SK-N-SH treated with all-trans-retinoic acid at 6 μM for 48 hours (cell line): ENCODE measurements at regions not wholly inside any gene's neighbourhood (a gene's known extent, or its start where the extent isn't known, plus 50 kb on each side); places are given as distances from the start of the nearest gene placed in this dataset.

Experiments
- ATAC-seq: fragments of 200-7000 bp; cut with Tn5 transposase; 3 replicates; pipeline ENCODE4 v1.9.1; 2020; ENCODE audit warnings: mild to moderate bottlenecking, moderate library complexity
- ARNTL ChIP-seq: fragments of 450-650 bp; formaldehyde crosslinking; IDR thresholded peaks from 2 replicates; pipeline ENCODE4 v1.5.0; 2020; ENCODE audit warnings: low read depth, mild to moderate bottlenecking, moderate library complexity, borderline replicate concordance
- BACH2 ChIP-seq: fragments of 250-450 bp; sonication (Bioruptor Pico); IDR thresholded peaks from 2 replicates; pipeline ENCODE4 v1.9.0; 2021; ENCODE audit warnings: mild to moderate bottlenecking, borderline replicate concordance
- CREB5 ChIP-seq: fragments of 250-450 bp; sonication (Bioruptor Pico); IDR thresholded peaks from 2 replicates; pipeline ENCODE4 v1.5.1; 2020; ENCODE audit warnings: low read depth, mild to moderate bottlenecking, moderate library complexity
- CSDC2 ChIP-seq: fragments of 250-450 bp; sonication (Bioruptor Pico); IDR thresholded peaks from 2 replicates; pipeline ENCODE4 v1.5.0; 2020; ENCODE audit warnings: mild to moderate bottlenecking, moderate library complexity
- CSRNP3 ChIP-seq: fragments of 250-450 bp; sonication (Bioruptor Pico); IDR thresholded peaks from 2 replicates; pipeline ENCODE4 v1.5.1; 2021; ENCODE audit warnings: mild to moderate bottlenecking, moderate library complexity
- ESRRG ChIP-seq: fragments of 250-450 bp; sonication (Bioruptor Pico); IDR thresholded peaks from 2 replicates; pipeline ENCODE4 v1.6.1; 2021; ENCODE audit warnings: mild to moderate bottlenecking
- GLIS3 ChIP-seq: fragments of 250-450 bp; sonication (Bioruptor Pico); IDR thresholded peaks from 2 replicates; pipeline ENCODE4 v1.5.0; 2020; ENCODE audit warnings: mild to moderate bottlenecking, moderate library complexity
- ISL1 ChIP-seq: fragments of 250-450 bp; sonication (Bioruptor Pico); IDR thresholded peaks from 2 replicates; pipeline ENCODE4 v2.1.2; 2022; ENCODE audit warnings: mild to moderate bottlenecking, moderate library complexity
- OSR1 ChIP-seq: fragments of 250-450 bp; sonication (Bioruptor Pico); IDR thresholded peaks from 2 replicates; pipeline ENCODE4 v1.8.0; 2022; ENCODE audit warnings: moderate library complexity, mild to moderate bottlenecking, inconsistent platforms
- PATZ1 ChIP-seq: fragments of 250-450 bp; sonication (Bioruptor Pico); IDR thresholded peaks from 2 replicates; pipeline ENCODE4 v1.8.0; 2020; ENCODE audit warnings: mild to moderate bottlenecking, moderate library complexity, borderline replicate concordance
- POU6F1 ChIP-seq: fragments of 250-450 bp; sonication (Bioruptor Pico); IDR thresholded peaks from 2 replicates; pipeline ENCODE4 v1.8.0; 2021; ENCODE audit warnings: low read depth, mild to moderate bottlenecking, moderate library complexity, borderline replicate concordance
- PPARA ChIP-seq: fragments of 250-450 bp; sonication (Bioruptor Pico); IDR thresholded peaks from 2 replicates; pipeline ENCODE4 v1.5.0; 2020; ENCODE audit warnings: mild to moderate bottlenecking, borderline replicate concordance
- RARB ChIP-seq: fragments of 250-450 bp; sonication (Bioruptor Pico); IDR thresholded peaks from 2 replicates; pipeline ENCODE4 v1.8.0; 2021; ENCODE audit warnings: mild to moderate bottlenecking, moderate library complexity
- SNAI2 ChIP-seq: fragments of 250-450 bp; sonication (Bioruptor Pico); IDR thresholded peaks from 2 replicates; pipeline ENCODE4 v1.5.0; 2020; ENCODE audit warnings: mild to moderate bottlenecking, moderate library complexity
- TCF4 ChIP-seq: fragments of 250-450 bp; sonication (Bioruptor Pico); IDR thresholded peaks from 2 replicates; pipeline ENCODE4 v1.8.0; 2021; ENCODE audit warnings: mild to moderate bottlenecking, moderate library complexity, borderline replicate concordance
- TOX ChIP-seq: fragments of 250-450 bp; sonication (Bioruptor Pico); IDR thresholded peaks from 2 replicates; pipeline ENCODE4 v1.8.0; 2021; ENCODE audit warnings: mild to moderate bottlenecking, moderate library complexity, borderline replicate concordance
- TSHZ2 ChIP-seq: fragments of 250-450 bp; sonication (Bioruptor Pico); IDR thresholded peaks from 2 replicates; pipeline ENCODE4 v1.5.0; 2020; ENCODE audit warnings: mild to moderate bottlenecking, moderate library complexity
- ZC3H10 ChIP-seq: fragments of 250-450 bp; sonication (Bioruptor Pico); IDR thresholded peaks from 2 replicates; pipeline ENCODE4 v1.5.1; 2021; ENCODE audit warnings: mild to moderate bottlenecking, moderate library complexity
- ZFP3 ChIP-seq: fragments of 250-450 bp; sonication (Bioruptor Pico); IDR thresholded peaks from 2 replicates; pipeline ENCODE4 v1.5.0; 2020; ENCODE audit warnings: mild to moderate bottlenecking, moderate library complexity
- ZFP30 ChIP-seq: fragments of 450-650 bp; formaldehyde crosslinking; IDR thresholded peaks from 2 replicates; pipeline ENCODE4 v1.5.0; 2022; ENCODE audit warnings: mild to moderate bottlenecking, moderate library complexity
- ZNF70 ChIP-seq: fragments of 450-650 bp; formaldehyde crosslinking; IDR thresholded peaks from 2 replicates; pipeline ENCODE4 v1.5.0; 2020; ENCODE audit warnings: mild to moderate bottlenecking, moderate library complexity
- ZNF8 ChIP-seq: fragments of 450-650 bp; formaldehyde crosslinking; IDR thresholded peaks from 2 replicates; pipeline ENCODE4 v1.5.0; 2020; ENCODE audit warnings: mild to moderate bottlenecking, moderate library complexity

- TF ChIP-seq PATZ1 (CRISPR knock-in tag) (no peak), OSR1 (no peak)
Measured at GRCh38 chr4:107531927-107532326, 188.1 kb downstream of the PAPSS1 start (continued).

GRCh38 chr4:107520368-107520767 is 199.7 kb downstream of the PAPSS1 start:
- ATAC-seq, result no peak
- TF ChIP-seq ZC3H10 (CRISPR knock-in tag), result no peak
- no peak for TF ChIP-seq ZFP3 (CRISPR knock-in tag)
- no peak for TF ChIP-seq CREB5 (CRISPR knock-in tag)
- TF ChIP-seq ESRRG, result no peak
- no peak for TF ChIP-seq BACH2 (CRISPR knock-in tag)
- TF ChIP-seq ZNF70 (CRISPR knock-in tag), result no peak
- TF ChIP-seq TCF4 (CRISPR knock-in tag), result no peak
- no peak for TF ChIP-seq CSDC2 (CRISPR knock-in tag)
- TF ChIP-seq PPARA (CRISPR knock-in tag), result no peak
- TF ChIP-seq ZFP30 (CRISPR knock-in tag), result no peak
- no peak for TF ChIP-seq PATZ1 (CRISPR knock-in tag)
- no peak for TF ChIP-seq OSR1
- no peak for TF ChIP-seq TOX (CRISPR knock-in tag)
- TF ChIP-seq ISL1 (CRISPR knock-in tag), result no peak
- TF ChIP-seq ARNTL (CRISPR knock-in tag), result no peak
- no peak for TF ChIP-seq ZNF8 (CRISPR knock-in tag)
- TF ChIP-seq SNAI2 (CRISPR knock-in tag), result no peak
- TF ChIP-seq RARB (CRISPR knock-in tag), result no peak
- no peak for TF ChIP-seq POU6F1

GRCh38 chr4:107519053-107519452 is 201.0 kb downstream of the PAPSS1 start:
- peak; percentile 91 for ATAC-seq
- no peak for TF ChIP-seq CSDC2 (CRISPR knock-in tag)
- TF ChIP-seq POU6F1, result no peak
- TF ChIP-seq ZFP3 (CRISPR knock-in tag), result no peak
- no peak for TF ChIP-seq ISL1 (CRISPR knock-in tag)
- TF ChIP-seq SNAI2 (CRISPR knock-in tag), result no peak
- no peak for TF ChIP-seq GLIS3 (CRISPR knock-in tag)
- no peak for TF ChIP-seq BACH2 (CRISPR knock-in tag)
- no peak for TF ChIP-seq ARNTL (CRISPR knock-in tag)
- TF ChIP-seq RARB (CRISPR knock-in tag), result no peak
- no peak for TF ChIP-seq CSRNP3 (CRISPR knock-in tag)
- no peak for TF ChIP-seq ZC3H10 (CRISPR knock-in tag)
- no peak for TF ChIP-seq TSHZ2 (CRISPR knock-in tag)
- TF ChIP-seq OSR1, result no peak
- no peak for TF ChIP-seq ZNF70 (CRISPR knock-in tag)
